IMR-90 (cell line): ENCODE measurements at regions not wholly inside any gene's neighbourhood (a gene's known extent, or its start where the extent isn't known, plus 50 kb on each side); places are given as distances from the start of the nearest gene placed in this dataset.

Source experiments
- ATAC-seq: fragments of 200-7000 bp; cut with Tn5 transposase; 2 replicates; pipeline ENCODE4 v1.9.1; 2020; ENCODE audit warnings: low read depth, mild to moderate bottlenecking, moderate library complexity
- BruUV-seq: library from RNA; stranded (reverse); fragments of 400-500 nt; replicated peaks from 2 replicates; lab custom pipeline; 2021; lab: Mats Ljungman, UMichigan
- CTCF ChIA-PET: fragments of 300-600 bp; formaldehyde crosslinking; extraction: SDS; loops from one replicate; lab custom pipeline; 2021; ENCODE audit warnings: antibody characterized with exemption; lab: Yijun Ruan, JAX
- POLR2A ChIA-PET: fragments of 300-600 bp; sonication (Branson Sonifier 250); formaldehyde crosslinking; loops from one replicate; lab custom pipeline; 2022; ENCODE audit warnings: antibody characterized with exemption; ENCODE audit not compliant: unreplicated experiment; lab: Charles Lee
- DNase-seq: peaks from one replicate; pipeline ENCODE4 v3.0.0; 2013
- H2AFZ ChIP-seq: replicated peaks from 2 replicates; pipeline ENCODE3; 2013; ENCODE audit warnings: low read length, mild to moderate bottlenecking; ENCODE audit not compliant: poor library complexity
- H2AK5ac ChIP-seq: 2 replicates; pipeline ENCODE4 v1.6.1; 2013; ENCODE audit warnings: low read depth, low read length, inconsistent platforms
- H2AK9ac ChIP-seq: replicated peaks from 2 replicates; pipeline ENCODE3; 2013; ENCODE audit warnings: mild to moderate bottlenecking, low read depth, low read length, moderate library complexity; ENCODE audit not compliant: poor library complexity
- H2BK120ac ChIP-seq: 2 replicates; pipeline ENCODE4 v1.6.1; 2013; ENCODE audit warnings: low read depth, low read length, inconsistent platforms
- H2BK15ac ChIP-seq: 3 replicates; pipeline ENCODE4 v1.6.1; 2013; ENCODE audit warnings: low read depth, low read length, inconsistent platforms
- H2BK20ac ChIP-seq: 2 replicates; pipeline ENCODE4 v1.6.1; 2013; ENCODE audit warnings: low read depth, mild to moderate bottlenecking, inconsistent platforms, low read length, moderate library complexity
- H2BK5ac ChIP-seq: 2 replicates; pipeline ENCODE4 v1.6.1; 2013; ENCODE audit warnings: mild to moderate bottlenecking, low read depth, low read length, inconsistent platforms; ENCODE audit not compliant: poor library complexity, severe bottlenecking
- H3K14ac ChIP-seq: replicated peaks from 2 replicates; pipeline ENCODE4 v1.6.1; 2013; ENCODE audit warnings: low read depth, low read length, inconsistent platforms
- H3K18ac ChIP-seq: 2 replicates; pipeline ENCODE4 v1.6.1; 2013; ENCODE audit warnings: low read depth, low read length, control low read depth
- H3K23ac ChIP-seq: 2 replicates; pipeline ENCODE4 v1.6.1; 2013; ENCODE audit warnings: low read depth, low read length, inconsistent platforms
- H3K27ac ChIP-seq: 2 replicates; pipeline ENCODE4 v1.5.1; 2013; ENCODE audit warnings: mild to moderate bottlenecking, control low read depth, low read length; ENCODE audit not compliant: insufficient read depth
- H3K27me3 ChIP-seq: 2 replicates; pipeline ENCODE4 v1.6.1; 2013; ENCODE audit warnings: low read length; ENCODE audit not compliant: control insufficient read depth, insufficient read depth
- H3K36me3 ChIP-seq: 2 replicates; pipeline ENCODE4 v1.6.1; 2013; ENCODE audit warnings: low read length, mixed read lengths; ENCODE audit not compliant: control insufficient read depth, insufficient read depth
- H3K4ac ChIP-seq: 2 replicates; pipeline ENCODE4 v1.6.1; 2013; ENCODE audit warnings: low read depth, low read length, inconsistent platforms
- H3K4me1 ChIP-seq: 2 replicates; pipeline ENCODE4 v1.6.1; 2013; ENCODE audit warnings: low read length, mixed read lengths; ENCODE audit not compliant: control insufficient read depth, insufficient read depth
- H3K4me2 ChIP-seq: 2 replicates; pipeline ENCODE4 v1.6.1; 2013; ENCODE audit warnings: low read depth, mild to moderate bottlenecking, control low read depth, low read length, moderate library complexity
- H3K4me3 ChIP-seq: 2 replicates; pipeline ENCODE4 v1.5.1; 2013; ENCODE audit warnings: low read depth, mild to moderate bottlenecking, control low read depth, low read length, moderate library complexity; ENCODE audit not compliant: insufficient read depth
- H3K56ac ChIP-seq: 2 replicates; pipeline ENCODE4 v1.6.1; 2013; ENCODE audit warnings: low read length, inconsistent platforms; ENCODE audit not compliant: insufficient read depth; ENCODE audit errors: extremely low read depth
- H3K79me1 ChIP-seq, 2 experiments: 2 replicates each; pipeline ENCODE4 v1.6.1; 2013; ENCODE audit warnings: low read length in 2 of 2, inconsistent platforms in 1 of 2, low read depth in 1 of 2
- H3K9ac ChIP-seq: 2 replicates; pipeline ENCODE4 v1.6.1; 2013; ENCODE audit warnings: low read depth, low read length, control low read depth
- H3K9me1 ChIP-seq: 2 replicates; pipeline ENCODE4 v1.6.1; 2013; ENCODE audit warnings: low read length, inconsistent platforms; ENCODE audit not compliant: insufficient read depth
- H3K9me3 ChIP-seq: 2 replicates; pipeline ENCODE4 v1.6.1; 2013; ENCODE audit warnings: low read length; ENCODE audit not compliant: control insufficient read depth, insufficient read depth
- H4K20me1 ChIP-seq: 2 replicates; pipeline ENCODE4 v1.6.1; 2013; ENCODE audit warnings: low read length, inconsistent platforms; ENCODE audit not compliant: insufficient read depth
- H4K5ac ChIP-seq: 2 replicates; pipeline ENCODE4 v1.6.1; 2013; ENCODE audit warnings: mild to moderate bottlenecking, low read depth, low read length, control low read depth
- H4K8ac ChIP-seq, 2 experiments: 2 replicates each; pipeline ENCODE4 v1.6.1; 2013; ENCODE audit warnings: low read depth in 2 of 2, low read length in 2 of 2, control low read depth in 1 of 2, inconsistent platforms in 1 of 2
- H4K91ac ChIP-seq: 2 replicates; pipeline ENCODE4 v1.6.1; 2013; ENCODE audit warnings: low read depth, low read length, inconsistent platforms; ENCODE audit not compliant: insufficient read depth
- BHLHE40 ChIP-seq: fragments of 150-350 bp; IDR thresholded peaks from 2 replicates; pipeline ENCODE4 v1.6.1; 2016; ENCODE audit warnings: mild to moderate bottlenecking, low read depth, low read length
- CEBPB ChIP-seq: IDR thresholded peaks from 2 replicates; pipeline ENCODE4 v1.6.1; 2012; ENCODE audit warnings: low read depth, low read length, improper control_type of control experiment
- CHD1 ChIP-seq: IDR thresholded peaks from 2 replicates; pipeline ENCODE4 v1.6.1; 2012; ENCODE audit warnings: low read depth, low read length, improper control_type of control experiment
- FOS ChIP-seq: fragments of 150-350 bp; IDR thresholded peaks from 2 replicates; pipeline ENCODE4 v1.6.1; 2016; ENCODE audit warnings: low read depth, low read length
- MAFK ChIP-seq: IDR thresholded peaks from 2 replicates; pipeline ENCODE4 v1.6.1; 2012; ENCODE audit warnings: low read depth, low read length, improper control_type of control experiment
- MAZ ChIP-seq: IDR thresholded peaks from 2 replicates; pipeline ENCODE4 v1.6.1; 2012; ENCODE audit warnings: low read depth, mild to moderate bottlenecking, low read length, improper control_type of control experiment, moderate library complexity, borderline replicate concordance
- MXI1 ChIP-seq: IDR thresholded peaks from 2 replicates; pipeline ENCODE4 v1.6.1; 2012; ENCODE audit warnings: low read depth, mild to moderate bottlenecking, low read length, moderate library complexity, borderline replicate concordance
- NFE2L2 ChIP-seq: fragments of 150-350 bp; IDR thresholded peaks from 2 replicates; pipeline ENCODE4 v1.6.1; 2016; ENCODE audit warnings: low read depth, mild to moderate bottlenecking, low read length
- POLR2A ChIP-seq: IDR thresholded peaks from 2 replicates; pipeline ENCODE4 v1.6.1; 2012; ENCODE audit warnings: mild to moderate bottlenecking, low read depth, low read length
- RCOR1 ChIP-seq: IDR thresholded peaks from 2 replicates; pipeline ENCODE4 v1.6.1; 2012; ENCODE audit warnings: mild to moderate bottlenecking, low read length, improper control_type of control experiment; ENCODE audit not compliant: insufficient replicate concordance
- RFX5 ChIP-seq: IDR thresholded peaks from 2 replicates; pipeline ENCODE4 v1.8.0; 2012; ENCODE audit warnings: low read depth, mild to moderate bottlenecking, low read length, moderate library complexity
- SMC3 ChIP-seq: fragments of 150-350 bp; IDR thresholded peaks from 2 replicates; pipeline ENCODE4 v1.6.1; 2016; ENCODE audit warnings: low read depth, mild to moderate bottlenecking, antibody characterized with exemption, low read length, moderate library complexity
- WGBS, 2 experiments: methylation state at CpG; one replicate each; pipeline versions ENCODE4 v1.1.5 to v1.1.7; 2013; ENCODE audit warnings: missing lambda C conversion rate in 2 of 2; ENCODE audit not compliant: insufficient read length in 1 of 2; ENCODE audit errors: extremely low coverage in 2 of 2; 5-methylcytosine and 5-hydroxymethylcytosine counted together
- dilution Hi-C: fragments of 300-500 bp; cut with HindIII; formaldehyde crosslinking; loops from one replicate; pipeline ENCODE4 v1.14.3; 2018; ENCODE audit warnings: low sequenced_read_pairs; ENCODE audit not compliant: unreplicated experiment
- in situ Hi-C: fragments of 300-500 bp; cut with MboI; formaldehyde crosslinking; loops from 3 replicates; pipeline ENCODE4 v1.14.3; 2019; ENCODE audit warnings: low sequenced_read_pairs, inconsistent platforms, mixed read lengths
- intact Hi-C: fragments of 100-400 bp; cut with micrococcal nuclease; formaldehyde crosslinking; loops from 2 replicates; pipeline ENCODE4 v1.10.0; 2022
- TF ChIP-seq, protein P1 (sequence below): fragments of 150-350 bp; IDR thresholded peaks from 2 replicates; pipeline ENCODE4 v1.6.1; 2016; ENCODE audit warnings: low read depth, mild to moderate bottlenecking, low read length, moderate library complexity, borderline replicate concordance
- TF ChIP-seq, protein P2 (sequence below): fragments of 150-350 bp; IDR thresholded peaks from 2 replicates; pipeline ENCODE4 v1.6.1; 2017; ENCODE audit warnings: mild to moderate bottlenecking, antibody characterized with exemption, low read length, low read depth
- TF ChIP-seq, protein P3 (sequence below): conservative IDR thresholded peaks from 2 replicates; pipeline ENCODE4 v1.5.1; 2012; ENCODE audit warnings: mild to moderate bottlenecking, low read depth, low read length, improper control_type of control experiment

DNA sequence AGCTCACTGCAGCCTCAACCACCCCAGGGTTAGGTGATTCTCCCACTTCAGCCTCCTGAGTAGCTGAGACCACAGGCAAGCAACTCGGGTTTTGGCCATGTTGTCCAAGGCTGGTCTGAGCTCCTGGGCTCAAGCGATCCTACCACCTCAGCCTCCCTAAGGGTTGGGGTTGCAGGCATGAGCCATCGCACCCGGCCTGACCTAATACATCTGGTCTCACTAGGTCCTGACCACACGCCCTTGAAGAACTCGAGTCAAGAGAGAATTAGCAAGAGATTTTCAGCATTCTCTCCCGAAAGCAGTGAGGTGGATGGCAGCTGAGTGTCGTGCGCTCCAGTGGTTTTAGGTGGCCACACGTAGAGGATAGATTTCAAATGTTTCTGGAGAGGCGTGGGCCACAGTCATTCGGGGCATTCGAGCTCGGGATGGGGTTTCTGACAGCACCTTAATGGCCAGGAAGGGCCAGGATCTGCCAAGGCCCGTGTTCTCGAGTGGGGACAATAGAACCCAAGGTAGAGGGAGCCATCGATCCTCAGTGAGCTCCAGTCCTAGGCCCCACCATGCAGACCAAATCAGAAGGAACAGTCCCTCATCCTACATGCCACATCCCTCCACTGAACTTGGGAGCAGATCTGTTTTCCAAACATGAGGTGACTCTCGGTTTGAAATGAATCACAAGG, 193.1 kb downstream of the ALG10 start:
- no peak overlapping the region for H3K27ac ChIP-seq
- no peak overlapping the region for H3K9ac ChIP-seq
- dilution Hi-C loops = no loop called here
- H3K9me3 ChIP-seq = peaks cover 29% of the 10 kb centered on the region
- H3K79me1 ChIP-seq = no peaks in the 10 kb centered on the region
- H2BK120ac ChIP-seq = no peak overlapping the region
- no peak for TF ChIP-seq MAFK
- no peak for TF ChIP-seq RCOR1
- TF ChIP-seq, protein P1, sequence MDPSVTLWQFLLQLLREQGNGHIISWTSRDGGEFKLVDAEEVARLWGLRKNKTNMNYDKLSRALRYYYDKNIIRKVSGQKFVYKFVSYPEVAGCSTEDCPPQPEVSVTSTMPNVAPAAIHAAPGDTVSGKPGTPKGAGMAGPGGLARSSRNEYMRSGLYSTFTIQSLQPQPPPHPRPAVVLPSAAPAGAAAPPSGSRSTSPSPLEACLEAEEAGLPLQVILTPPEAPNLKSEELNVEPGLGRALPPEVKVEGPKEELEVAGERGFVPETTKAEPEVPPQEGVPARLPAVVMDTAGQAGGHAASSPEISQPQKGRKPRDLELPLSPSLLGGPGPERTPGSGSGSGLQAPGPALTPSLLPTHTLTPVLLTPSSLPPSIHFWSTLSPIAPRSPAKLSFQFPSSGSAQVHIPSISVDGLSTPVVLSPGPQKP = no peak
- TF ChIP-seq POLR2A = no peak
- no peak for TF ChIP-seq MAZ
- TF ChIP-seq CHD1 = no peak
- TF ChIP-seq FOS = no peak
- no peak for TF ChIP-seq BHLHE40
- TF ChIP-seq RFX5 = no peak
- TF ChIP-seq MXI1 = no peak
- no peak for TF ChIP-seq CEBPB
- no peak for TF ChIP-seq SMC3
- TF ChIP-seq, protein P2, sequence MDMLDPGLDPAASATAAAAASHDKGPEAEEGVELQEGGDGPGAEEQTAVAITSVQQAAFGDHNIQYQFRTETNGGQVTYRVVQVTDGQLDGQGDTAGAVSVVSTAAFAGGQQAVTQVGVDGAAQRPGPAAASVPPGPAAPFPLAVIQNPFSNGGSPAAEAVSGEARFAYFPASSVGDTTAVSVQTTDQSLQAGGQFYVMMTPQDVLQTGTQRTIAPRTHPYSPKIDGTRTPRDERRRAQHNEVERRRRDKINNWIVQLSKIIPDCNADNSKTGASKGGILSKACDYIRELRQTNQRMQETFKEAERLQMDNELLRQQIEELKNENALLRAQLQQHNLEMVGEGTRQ = no peak
- TF ChIP-seq, protein P3, sequence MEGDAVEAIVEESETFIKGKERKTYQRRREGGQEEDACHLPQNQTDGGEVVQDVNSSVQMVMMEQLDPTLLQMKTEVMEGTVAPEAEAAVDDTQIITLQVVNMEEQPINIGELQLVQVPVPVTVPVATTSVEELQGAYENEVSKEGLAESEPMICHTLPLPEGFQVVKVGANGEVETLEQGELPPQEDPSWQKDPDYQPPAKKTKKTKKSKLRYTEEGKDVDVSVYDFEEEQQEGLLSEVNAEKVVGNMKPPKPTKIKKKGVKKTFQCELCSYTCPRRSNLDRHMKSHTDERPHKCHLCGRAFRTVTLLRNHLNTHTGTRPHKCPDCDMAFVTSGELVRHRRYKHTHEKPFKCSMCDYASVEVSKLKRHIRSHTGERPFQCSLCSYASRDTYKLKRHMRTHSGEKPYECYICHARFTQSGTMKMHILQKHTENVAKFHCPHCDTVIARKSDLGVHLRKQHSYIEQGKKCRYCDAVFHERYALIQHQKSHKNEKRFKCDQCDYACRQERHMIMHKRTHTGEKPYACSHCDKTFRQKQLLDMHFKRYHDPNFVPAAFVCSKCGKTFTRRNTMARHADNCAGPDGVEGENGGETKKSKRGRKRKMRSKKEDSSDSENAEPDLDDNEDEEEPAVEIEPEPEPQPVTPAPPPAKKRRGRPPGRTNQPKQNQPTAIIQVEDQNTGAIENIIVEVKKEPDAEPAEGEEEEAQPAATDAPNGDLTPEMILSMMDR = no peak
- no peak for TF ChIP-seq NFE2L2
- no peak overlapping the region for H4K5ac ChIP-seq
- H3K23ac ChIP-seq = no peak overlapping the region
- in situ Hi-C loops = no loop called here
- CTCF ChIA-PET = no interaction called here
- no peak overlapping the region for H2AFZ ChIP-seq
- POLR2A ChIA-PET = no interaction called here
- no peaks in the 10 kb centered on the region for H3K9me1 ChIP-seq
- H3K18ac ChIP-seq = no peak overlapping the region
- no peaks in the 10 kb centered on the region for H4K20me1 ChIP-seq
- no TSS peak for BruUV-seq
- no peak overlapping the region for H3K4me3 ChIP-seq
- no peaks in the 10 kb centered on the region for H3K36me3 ChIP-seq
- H3K27me3 ChIP-seq = no peaks in the 10 kb centered on the region
- no peak overlapping the region for H2BK20ac ChIP-seq
- DNase-seq = no peak
- intact Hi-C loops = no loop called here
- H2BK15ac ChIP-seq = no peak overlapping the region
- no peak overlapping the region for H2AK5ac ChIP-seq
- H3K4ac ChIP-seq = no peak overlapping the region
- H4K91ac ChIP-seq = no peak overlapping the region
- WGBS, 2 experiments = 61% methylated on average over 5 of the region's 18 CpGs; no CpG with 5 or more reads in 1 of the 2 experiments
- H3K4me2 ChIP-seq = no peak overlapping the region
- H2AK9ac ChIP-seq = no peak overlapping the region
- ATAC-seq = no peak
- H3K14ac ChIP-seq = no peak overlapping the region
- no peak overlapping the region for H3K56ac ChIP-seq
- no peak overlapping the region for H2BK5ac ChIP-seq
- no peak overlapping the region for H4K8ac ChIP-seq
- no peaks in the 10 kb centered on the region for H3K4me1 ChIP-seq
